Muscle layer of duodenum (tissue), 2 donors: ENCODE measurements at regions not wholly inside any gene's neighbourhood (a gene's known extent, or its start where the extent isn't known, plus 50 kb on each side); places are given as distances from the start of the nearest gene placed in this dataset.

Experiments used
- H3K27ac ChIP-seq: one replicate; pipeline ENCODE4 v1.7.0; 2013; ENCODE audit warnings: mild to moderate bottlenecking, low read length
- H3K27me3 ChIP-seq: one replicate; pipeline ENCODE4 v1.7.0; 2013; ENCODE audit warnings: low read depth, mild to moderate bottlenecking, control low read depth, low read length
- H3K36me3 ChIP-seq, 2 donors: one replicate each; pipeline ENCODE4 v1.7.0; 2013; ENCODE audit warnings: low read length in 2 of 2, control low read depth in 1 of 2, mild to moderate bottlenecking in 1 of 2; ENCODE audit not compliant: insufficient read depth in 2 of 2, control insufficient read depth in 1 of 2
- H3K4me1 ChIP-seq, 2 donors: one replicate each; pipeline ENCODE4 v1.7.0; 2013; ENCODE audit warnings: low read length in 2 of 2, mild to moderate bottlenecking in 2 of 2, control low read depth in 1 of 2, moderate library complexity in 1 of 2; ENCODE audit not compliant: insufficient read depth in 2 of 2, control insufficient read depth in 1 of 2
- H3K4me3 ChIP-seq, 2 donors: one replicate each; pipeline ENCODE4 v1.7.0; 2013; ENCODE audit warnings: low read length in 2 of 2, low read depth in 1 of 2, mild to moderate bottlenecking in 1 of 2
- H3K9me3 ChIP-seq, 2 donors: one replicate each; pipeline ENCODE4 v1.7.0; 2013; ENCODE audit warnings: low read length in 2 of 2, control low read depth in 1 of 2, mild to moderate bottlenecking in 1 of 2; ENCODE audit not compliant: control insufficient read depth in 1 of 2
- donor health status: healthy.

GRCh38 chr22:35204807-35205775 is 52.2 kb upstream of the HMGXB4 start:
- Histone ChIP-seq H3K27me3 (no peaks in the 10 kb centered on the region), H3K4me3 (no peak overlapping the region), H3K4me1 (no peaks in the 10 kb centered on the region), H3K9me3 (no peaks in the 10 kb centered on the region), H3K36me3 (no peaks in the 10 kb centered on the region), H3K27ac (no peak overlapping the region)

GRCh38 chr22:35205961-35206360 is 51.3 kb upstream of the HMGXB4 start:
- no peaks in the 10 kb centered on the region for H3K9me3 ChIP-seq
- no peaks in the 10 kb centered on the region for H3K27me3 ChIP-seq
- no peak overlapping the region for H3K4me3 ChIP-seq
- H3K36me3 ChIP-seq = no peaks in the 10 kb centered on the region
- no peaks in the 10 kb centered on the region for H3K4me1 ChIP-seq
- no peak overlapping the region for H3K27ac ChIP-seq

- H3K27ac ChIP-seq = no peak overlapping the region
- H3K4me3 ChIP-seq = no peak overlapping the region
- no peaks in the 10 kb centered on the region for H3K9me3 ChIP-seq
- no peaks in the 10 kb centered on the region for H3K4me1 ChIP-seq
- H3K27me3 ChIP-seq = no peaks in the 10 kb centered on the region
- no peaks in the 10 kb centered on the region for H3K36me3 ChIP-seq
Measured at GRCh38 chr22:35206889-35207288, 50.4 kb upstream of the HMGXB4 start.
